Heart left ventricle (tissue), 13 donors: ENCODE measurements at regions not wholly inside any gene's neighbourhood (a gene's known extent, or its start where the extent isn't known, plus 50 kb on each side); places are given as distances from the start of the nearest gene placed in this dataset.

Experiments
- CTCF ChIP-seq, 12 donors: fragments of 200-600 bp; sonication (generic) in 4 of 12; IDR thresholded peaks; one replicate each; pipeline versions ENCODE4 v1.5.0 to v1.8.0; 2018 to 2022; ENCODE audit warnings: antibody characterized with exemption in 12 of 12, mild to moderate bottlenecking in 5 of 12
- POLR2A ChIP-seq, 2 donors: fragments of 450-650 bp; IDR thresholded peaks; one replicate each; pipeline ENCODE4 v1.6.1; 2017; ENCODE audit warnings: antibody characterized with exemption in 2 of 2, mild to moderate bottlenecking in 2 of 2, moderate library complexity in 2 of 2
- donor health status: ischemic (EF 13 %, LVEDD 7.1; RV severe dilation, severe dysfunction).
- donor health status: DM: no; HTN: yes; CAD: no.
- donor health status: DM: no; HTN: no; CAD: no.
- donor health status: ischemic (EF 25% LVEDD 6.9; RV normal size, moderate dysfunction).
- donor health status: ischemic (EF 25% LVEDD 5.7; RV mildly dilated, moderate dysfunction).
- donor health status: ischemic (EF 35%, LVEDD 5.7; RV mildly dilated, moderate dysfunction).
- donor health status: nonischemic (EF 11% LVEDD 7.7; RV severe dilation, severe dysfunction).
- donor health status: DM: yes; HTN: yes; CAD: no.
- donor health status: PGD.
- donor health status: ischemic (EF 29% LVEDD 5.4; RV normal size, mild dysfunction).
- donor health status: nonischemic (EF 23%, LVEDD 6.1; RV moderate dilation, normal function).

- TF ChIP-seq CTCF (IDR thresholded peaks at IDR 0.05) (no peak), POLR2A (IDR thresholded peaks at IDR 0.05) (no peak)
Measured at GRCh38 chr3:182117583-182117982, 405.9 kb downstream of the SOX2 start.
